GM23338 (cell line): ENCODE measurements at regions not wholly inside any gene's neighbourhood (a gene's known extent, or its start where the extent isn't known, plus 50 kb on each side); places are given as distances from the start of the nearest gene placed in this dataset.

Experiments used
- ATAC-seq: fragments of 200-7000 bp; cut with Tn5 transposase; 3 replicates; pipeline ENCODE4 v1.9.1; 2020
- DNase-seq: peaks from one replicate; pipeline ENCODE4 v3.0.0-alpha.2; 2015; ENCODE audit warnings: low spot score
- H2AFZ ChIP-seq: fragments of 200-600 bp; sonication (generic); 2 replicates; pipeline ENCODE4 v1.8.0; 2016; ENCODE audit warnings: antibody characterized with exemption, mild to moderate bottlenecking, moderate library complexity
- H3F3A ChIP-seq: fragments of 200-600 bp; sonication (generic); replicated peaks from 2 replicates; pipeline ENCODE4 v1.8.0; 2017; ENCODE audit warnings: antibody characterized with exemption, mixed run types, low read depth
- H3K27ac ChIP-seq: fragments of 200-600 bp; sonication (generic); 2 replicates; pipeline ENCODE4 v1.6.1; 2016; ENCODE audit warnings: low read depth
- H3K27me3 ChIP-seq: fragments of 200-600 bp; sonication (generic); 2 replicates; pipeline ENCODE4 v1.8.0; 2016; ENCODE audit warnings: mild to moderate bottlenecking, mixed run types, moderate library complexity; ENCODE audit not compliant: insufficient read depth
- H3K36me3 ChIP-seq: fragments of 200-600 bp; sonication (generic); 2 replicates; pipeline ENCODE4 v1.8.0; 2016; ENCODE audit warnings: mild to moderate bottlenecking; ENCODE audit not compliant: insufficient read depth
- H3K4me1 ChIP-seq: fragments of 200-600 bp; sonication (generic); 2 replicates; pipeline ENCODE4 v1.8.0; 2016; ENCODE audit warnings: mild to moderate bottlenecking, moderate library complexity; ENCODE audit not compliant: insufficient read depth
- H3K4me2 ChIP-seq: fragments of 200-600 bp; sonication (generic); 2 replicates; pipeline ENCODE4 v1.7.1; 2017; ENCODE audit warnings: mixed run types
- H3K4me3 ChIP-seq: fragments of 200-600 bp; sonication (generic); 2 replicates; pipeline ENCODE4 v1.6.1; 2016; ENCODE audit warnings: mixed run types
- H3K79me2 ChIP-seq: fragments of 200-600 bp; sonication (generic); replicated peaks from 2 replicates; pipeline ENCODE4 v1.8.0; 2017; ENCODE audit warnings: mild to moderate bottlenecking; ENCODE audit not compliant: insufficient read depth
- H3K9me2 ChIP-seq: fragments of 200-600 bp; sonication (generic); 2 replicates; pipeline ENCODE4 v1.8.0; 2017; ENCODE audit not compliant: insufficient read depth
- H4K20me1 ChIP-seq: fragments of 200-600 bp; sonication (generic); replicated peaks from 2 replicates; pipeline ENCODE4 v1.8.0; 2017; ENCODE audit warnings: mild to moderate bottlenecking; ENCODE audit not compliant: insufficient read depth
- H3K27ac Mint-ChIP-seq: 2 replicates; pipeline ENCODE4 v1.8.0; 2020; ENCODE audit warnings: inconsistent platforms, mild to moderate bottlenecking, moderate library complexity, mixed read lengths
- H3K27me3 Mint-ChIP-seq: 3 replicates; pipeline ENCODE4 v1.8.0; 2022; ENCODE audit warnings: low read depth, mild to moderate bottlenecking, moderate library complexity, mixed read lengths, inconsistent platforms; ENCODE audit not compliant: insufficient read depth, poor library complexity
- H3K36me3 Mint-ChIP-seq: 3 replicates; pipeline ENCODE4 v1.8.0; 2021; ENCODE audit warnings: low read depth, mild to moderate bottlenecking, inconsistent platforms, moderate library complexity, mixed read lengths
- H3K4me1 Mint-ChIP-seq: 3 replicates; pipeline ENCODE4 v1.8.0; 2020; ENCODE audit warnings: mild to moderate bottlenecking, inconsistent platforms, mixed read lengths
- H3K4me3 Mint-ChIP-seq: 3 replicates; pipeline ENCODE4 v1.8.0; 2021; ENCODE audit warnings: moderate library complexity, mild to moderate bottlenecking, inconsistent platforms, mixed read lengths
- H3K9me3 Mint-ChIP-seq: 3 replicates; pipeline ENCODE4 v1.8.0; 2020; ENCODE audit warnings: moderate library complexity, mild to moderate bottlenecking, inconsistent platforms, mixed read lengths
- CREB1 ChIP-seq: fragments of 250-450 bp; sonication (Bioruptor Pico); IDR thresholded peaks from 2 replicates; pipeline ENCODE4 v1.5.0; 2020; ENCODE audit warnings: low read depth, mild to moderate bottlenecking, moderate library complexity
- CTCF ChIP-seq, 2 experiments: fragments of 200-600 bp in 1 of 2; sonication (generic) in 1 of 2; conservative IDR thresholded peaks; 2 replicates each; pipeline versions ENCODE4 v1.5.1 to v1.6.1; 2016 to 2017; ENCODE audit warnings: antibody characterized with exemption in 2 of 2, low read depth in 2 of 2, mild to moderate bottlenecking in 2 of 2, moderate library complexity in 1 of 2
- ETS1 ChIP-seq: IDR thresholded peaks from 2 replicates; pipeline ENCODE4 v1.6.1; 2016; ENCODE audit warnings: antibody characterized with exemption
- EZH2 ChIP-seq: fragments of 200-600 bp; sonication (generic); IDR thresholded peaks from one replicate; pipeline ENCODE4 v1.8.0; 2017; ENCODE audit warnings: antibody characterized with exemption, mild to moderate bottlenecking, low read depth; ENCODE audit not compliant: unreplicated experiment
- EZH2phosphoT487 ChIP-seq: fragments of 200-600 bp; sonication (generic); IDR thresholded peaks from one replicate; pipeline ENCODE4 v1.8.1; 2018; ENCODE audit warnings: antibody characterized with exemption; ENCODE audit not compliant: unreplicated experiment
- JUNB ChIP-seq: IDR thresholded peaks from one replicate; pipeline ENCODE4 v1.6.1; 2016; ENCODE audit warnings: antibody characterized with exemption; ENCODE audit not compliant: unreplicated experiment
- NANOG ChIP-seq: IDR thresholded peaks from 2 replicates; pipeline ENCODE4 v1.6.1; 2016; ENCODE audit warnings: antibody characterized with exemption, borderline replicate concordance
- POLR2AphosphoS5 ChIP-seq: IDR thresholded peaks from 2 replicates; pipeline ENCODE4 v1.6.1; 2016; ENCODE audit warnings: antibody characterized with exemption, low read depth
- STAT1 ChIP-seq: IDR thresholded peaks from one replicate; pipeline ENCODE4 v1.6.1; 2016; ENCODE audit warnings: antibody characterized with exemption; ENCODE audit not compliant: unreplicated experiment
- ZNF114 ChIP-seq: fragments of 250-450 bp; sonication (Bioruptor Pico); IDR thresholded peaks from 2 replicates; pipeline ENCODE4 v1.5.0; 2020; ENCODE audit warnings: mild to moderate bottlenecking, moderate library complexity
- ZNF331 ChIP-seq: fragments of 250-450 bp; sonication (Bioruptor Pico); IDR thresholded peaks from 2 replicates; pipeline ENCODE4 v1.5.0; 2020; ENCODE audit warnings: low read depth, mild to moderate bottlenecking, moderate library complexity
- ZNF462 ChIP-seq: fragments of 250-450 bp; sonication (Bioruptor Pico); IDR thresholded peaks from 2 replicates; pipeline ENCODE4 v1.5.0; 2020; ENCODE audit warnings: mild to moderate bottlenecking, moderate library complexity

GRCh38 chr6:30405934-30406333, 61.0 kb downstream of the RPP21 start:
- no peaks in the 10 kb centered on the region for H3F3A ChIP-seq
- Mint-ChIP-seq H3K9me3 (peaks cover 23% of the 10 kb centered on the region), H3K4me3 (no peak overlapping the region), H3K27me3 (peaks cover 9% of the 10 kb centered on the region), H3K4me1 (peaks cover 5% of the 10 kb centered on the region), H3K27ac (no peak overlapping the region), H3K36me3 (peaks cover 7% of the 10 kb centered on the region; the same call in 1 of the 3 replicates)
- H3K79me2 ChIP-seq = no peaks in the 10 kb centered on the region
- no peak overlapping the region for H2AFZ ChIP-seq
- no peak overlapping the region for H3K4me2 ChIP-seq
- H3K36me3 ChIP-seq = no peaks in the 10 kb centered on the region
- peaks cover 33% of the 10 kb centered on the region; the same call in 1 of the 2 replicates for H3K27me3 ChIP-seq
- no peak for TF ChIP-seq NANOG
- TF ChIP-seq ZNF462 (CRISPR knock-in tag) = no peak
- no peak for TF ChIP-seq POLR2AphosphoS5
- TF ChIP-seq CREB1 (CRISPR knock-in tag) = no peak
- TF ChIP-seq ZNF331 = no peak
- no peak for TF ChIP-seq EZH2phosphoT487
- TF ChIP-seq JUNB = no peak
- TF ChIP-seq EZH2 = no peak
- no peak for TF ChIP-seq ETS1
- no peak for TF ChIP-seq STAT1
- no peak for TF ChIP-seq ZNF114 (CRISPR knock-in tag)
- TF ChIP-seq CTCF (conservative IDR thresholded peaks at IDR 0.05; ENCODE audit: low read depth in 2 of 2) = no peak
- DNase-seq = no peak
- no peaks in the 10 kb centered on the region for H3K4me1 ChIP-seq
- H3K27ac ChIP-seq = no peak overlapping the region
- no peaks in the 10 kb centered on the region for H4K20me1 ChIP-seq
- no peak for ATAC-seq
- no peak overlapping the region for H3K4me3 ChIP-seq
- H3K9me2 ChIP-seq = no peaks in the 10 kb centered on the region
